ENCODE measurements at regions not wholly inside any gene's neighbourhood (a gene's known extent, or its start where the extent isn't known, plus 50 kb on each side); places are given as distances from the start of the nearest gene placed in this dataset.

GRCh38 chr12:58580095-58580494 lies 340.2 kb downstream of the LRIG3 start:
- Histone ChIP-seq H3K36me3 (ENCODE audit: insufficient read depth in 1 of 2, low read depth in 1 of 2) (no peaks in the 10 kb centered on the region), H3K27me3 (ENCODE audit: insufficient read depth in 3 of 3, low read length in 2 of 3) (no peaks in the 10 kb centered on the region), H3K9me3 (no peaks in the 10 kb centered on the region), H3K27ac (peak overlapping the region; percentile 34), H3K4me3 (no peak overlapping the region), H3K4me1 (no peaks in the 10 kb centered on the region)
- TF ChIP-seq, protein P1, sequence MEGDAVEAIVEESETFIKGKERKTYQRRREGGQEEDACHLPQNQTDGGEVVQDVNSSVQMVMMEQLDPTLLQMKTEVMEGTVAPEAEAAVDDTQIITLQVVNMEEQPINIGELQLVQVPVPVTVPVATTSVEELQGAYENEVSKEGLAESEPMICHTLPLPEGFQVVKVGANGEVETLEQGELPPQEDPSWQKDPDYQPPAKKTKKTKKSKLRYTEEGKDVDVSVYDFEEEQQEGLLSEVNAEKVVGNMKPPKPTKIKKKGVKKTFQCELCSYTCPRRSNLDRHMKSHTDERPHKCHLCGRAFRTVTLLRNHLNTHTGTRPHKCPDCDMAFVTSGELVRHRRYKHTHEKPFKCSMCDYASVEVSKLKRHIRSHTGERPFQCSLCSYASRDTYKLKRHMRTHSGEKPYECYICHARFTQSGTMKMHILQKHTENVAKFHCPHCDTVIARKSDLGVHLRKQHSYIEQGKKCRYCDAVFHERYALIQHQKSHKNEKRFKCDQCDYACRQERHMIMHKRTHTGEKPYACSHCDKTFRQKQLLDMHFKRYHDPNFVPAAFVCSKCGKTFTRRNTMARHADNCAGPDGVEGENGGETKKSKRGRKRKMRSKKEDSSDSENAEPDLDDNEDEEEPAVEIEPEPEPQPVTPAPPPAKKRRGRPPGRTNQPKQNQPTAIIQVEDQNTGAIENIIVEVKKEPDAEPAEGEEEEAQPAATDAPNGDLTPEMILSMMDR (IDR thresholded peaks at IDR 0.05), result no peak
- DNase-seq, result no peak
- intact Hi-C loops (cut with DNase I), result no loop called here
- peak; percentile 71 to 81 (median 74) for ATAC-seq
- 43 to 70% (median 65%) methylated on average over 3 of the region's 3 CpGs for WGBS, 3 donors

DNA sequence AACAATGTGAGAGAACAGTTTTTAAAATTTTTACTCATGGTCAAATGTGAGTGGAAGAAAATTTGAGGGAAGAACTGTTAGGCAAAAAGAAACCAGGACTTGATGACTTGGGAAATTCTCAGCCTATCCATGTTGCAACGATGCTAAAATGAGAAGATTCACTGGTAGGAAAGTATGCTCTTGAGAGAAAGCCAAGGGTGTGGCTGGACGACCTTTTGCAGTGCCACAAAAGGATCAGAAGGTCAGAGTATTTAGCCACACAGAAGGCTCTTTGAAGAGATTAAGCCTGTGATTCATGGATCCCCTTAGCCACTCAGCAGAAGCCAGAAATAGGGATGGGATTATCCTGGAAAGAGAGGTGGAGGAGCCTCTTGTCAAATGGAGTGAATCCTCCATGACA lies 336.8 kb downstream of the LRIG3 start:
- ATAC-seq, result peak; percentile 67 to 96 (median 86)
- Histone ChIP-seq H3K4me1 (no peaks in the 10 kb centered on the region), H3K36me3 (ENCODE audit: insufficient read depth in 1 of 2, low read depth in 1 of 2) (no peaks in the 10 kb centered on the region), H3K4me3 (no peak overlapping the region), H3K9me3 (no peaks in the 10 kb centered on the region), H3K27me3 (ENCODE audit: insufficient read depth in 3 of 3, low read length in 2 of 3) (no peaks in the 10 kb centered on the region), H3K27ac (peak overlapping the region; percentile 63)
- intact Hi-C loops (cut with DNase I), result no loop called here
- TF ChIP-seq, protein P1 (IDR thresholded peaks at IDR 0.05), result no peak
- DNase-seq, result peak in 1 of 2 donors; percentile 22
- 16 to 24% (median 18%) methylated on average over 2 of the region's 2 CpGs for WGBS, 3 donors

GRCh38 chr12:58583940-58584339 lies 336.4 kb downstream of the LRIG3 start:
- Histone ChIP-seq H3K4me1 (no peaks in the 10 kb centered on the region), H3K4me3 (no peak overlapping the region), H3K27ac (no peak overlapping the region), H3K9me3 (no peaks in the 10 kb centered on the region), H3K27me3 (ENCODE audit: insufficient read depth in 3 of 3, low read length in 2 of 3) (no peaks in the 10 kb centered on the region), H3K36me3 (ENCODE audit: insufficient read depth in 1 of 2, low read depth in 1 of 2) (no peaks in the 10 kb centered on the region)
- intact Hi-C loops (cut with DNase I), result no loop called here
- ATAC-seq (no peak), DNase-seq (no peak)
- 65 to 88% (median 75%) methylated on average over 1 of the region's 1 CpG for WGBS, 3 donors
- TF ChIP-seq, protein P1 (IDR thresholded peaks at IDR 0.05), result no peak

DNA sequence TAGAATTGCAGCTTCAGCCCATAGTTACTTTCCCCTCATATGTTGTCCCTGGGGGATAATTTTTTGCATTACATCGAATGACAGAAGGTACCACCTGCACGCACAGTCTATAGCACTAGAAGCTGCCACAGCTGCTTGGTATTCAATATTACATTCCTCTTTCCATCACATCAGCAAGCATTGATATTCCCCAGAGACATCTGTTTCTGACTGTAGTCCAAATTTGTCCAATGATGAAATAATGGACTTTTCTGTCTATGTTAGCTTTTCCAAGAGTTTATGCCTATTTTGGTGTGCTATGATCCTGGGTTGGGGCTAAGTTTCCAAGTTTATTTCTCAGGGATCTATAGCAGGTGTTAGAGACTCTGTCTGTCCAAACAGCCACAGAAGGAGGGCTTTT lies 335.4 kb downstream of the LRIG3 start:
- no peaks in the 10 kb centered on the region for H3K4me1 ChIP-seq
- no peak overlapping the region for H3K27ac ChIP-seq
- 28 to 57% (median 36%) methylated on average over 2 of the region's 2 CpGs for WGBS, 3 donors
- intact Hi-C loops (cut with DNase I), result no loop called here
- H3K27me3 ChIP-seq (ENCODE audit: insufficient read depth in 3 of 3, low read length in 2 of 3), result no peaks in the 10 kb centered on the region
- DNase-seq (no peak), ATAC-seq (no peak)
- no peaks in the 10 kb centered on the region for H3K36me3 ChIP-seq (ENCODE audit: insufficient read depth in 1 of 2, low read depth in 1 of 2)
- no peak overlapping the region for H3K4me3 ChIP-seq
- TF ChIP-seq, protein P1 (IDR thresholded peaks at IDR 0.05), result no peak
- no peaks in the 10 kb centered on the region for H3K9me3 ChIP-seq

GRCh38 chr12:58586762-58587161 lies 333.5 kb downstream of the LRIG3 start:
- ATAC-seq (no peak), DNase-seq (no peak)
- intact Hi-C loops (cut with DNase I), result no loop called here
- WGBS, 3 donors, result 44 to 66% (median 65%) methylated on average over 3 of the region's 3 CpGs
- Histone ChIP-seq H3K27me3 (ENCODE audit: insufficient read depth in 3 of 3, low read length in 2 of 3) (no peaks in the 10 kb centered on the region), H3K27ac (no peak overlapping the region), H3K36me3 (ENCODE audit: insufficient read depth in 1 of 2, low read depth in 1 of 2) (no peaks in the 10 kb centered on the region), H3K4me1 (no peaks in the 10 kb centered on the region), H3K4me3 (no peak overlapping the region), H3K9me3 (no peaks in the 10 kb centered on the region)
- TF ChIP-seq, protein P1 (IDR thresholded peaks at IDR 0.05), result no peak
